GM12878 (cell line): ENCODE measurements at regions not wholly inside any gene's neighbourhood (a gene's known extent, or its start where the extent isn't known, plus 50 kb on each side); places are given as distances from the start of the nearest gene placed in this dataset.

ENCODE experiments used
- ATAC-seq: fragments of 200-7000 bp; cut with Tn5 transposase; 3 replicates; pipeline ENCODE4 v1.9.1; 2020; ENCODE audit warnings: mild to moderate bottlenecking, moderate library complexity
- BruUV-seq: library from RNA; stranded (reverse); fragments of 400-500 nt; replicated peaks from 2 replicates; lab custom pipeline; 2021; lab: Mats Ljungman, UMichigan
- CTCF ChIA-PET: fragments of 300-600 bp; sonication (Branson Sonifier 250); formaldehyde crosslinking; extraction: SDS; loops from one replicate; lab custom pipeline; 2021; ENCODE audit warnings: inconsistent platforms; lab: Yijun Ruan, JAX
- POLR2A ChIA-PET: fragments of 350-600 bp; formaldehyde crosslinking; extraction: SDS; loops from one replicate; lab custom pipeline; 2021; ENCODE audit warnings: inconsistent platforms; lab: Charles Lee
- RAD21 ChIA-PET: fragments of 300-600 bp; sonication (Branson Sonifier 250); formaldehyde crosslinking; loops from one replicate; lab custom pipeline; 2023; ENCODE audit warnings: antibody characterized with exemption; ENCODE audit not compliant: unreplicated experiment; lab: Charles Lee
- SMC1A ChIA-PET: fragments of 300-600 bp; sonication (Branson Sonifier 250); formaldehyde crosslinking; loops from one replicate; lab custom pipeline; 2023; ENCODE audit not compliant: unreplicated experiment, uncharacterized antibody; lab: Charles Lee
- DNase-seq: peaks from one replicate; pipeline ENCODE4 v3.0.0-alpha.2; 2011; ENCODE audit warnings: low read depth, low spot score
- FAIRE-seq: peaks from 3 replicates; lab custom pipeline; 2011; peaks lifted over from hg19 to GRCh38; lab: Jason Lieb, UNC
- H2AFZ ChIP-seq: 2 replicates; pipeline ENCODE4 v1.6.0; 2011; ENCODE audit warnings: low read depth, low read length, control low read depth; ENCODE audit not compliant: control insufficient read depth
- H3K27ac ChIP-seq: 2 replicates; pipeline ENCODE4 v1.5.1; 2011; ENCODE audit warnings: control low read depth; ENCODE audit not compliant: control insufficient read depth, insufficient read depth
- H3K27me3 ChIP-seq, 2 experiments: replicated peaks in 1 of 2; 2 replicates each; pipeline versions ENCODE4 v1.6.0 to v1.6.1; 2011; ENCODE audit warnings: low read length in 1 of 2; ENCODE audit not compliant: control insufficient read depth in 2 of 2, insufficient read depth in 2 of 2
- H3K36me3 ChIP-seq, 2 experiments: 2 replicates each; pipeline ENCODE4 v1.5.1; 2011; ENCODE audit warnings: low read length in 1 of 2; ENCODE audit not compliant: control insufficient read depth in 2 of 2, insufficient read depth in 2 of 2
- H3K4me1 ChIP-seq: 2 replicates; pipeline ENCODE4 v1.6.1; 2011; ENCODE audit warnings: mild to moderate bottlenecking, low read length, moderate library complexity, mixed read lengths; ENCODE audit not compliant: control insufficient read depth, insufficient read depth
- H3K4me2 ChIP-seq: 2 replicates; pipeline ENCODE4 v1.6.0; 2011; ENCODE audit warnings: control low read depth; ENCODE audit not compliant: control insufficient read depth, insufficient read depth
- H3K4me3 ChIP-seq: fragments of 200-600 bp; sonication (generic); 2 replicates; pipeline ENCODE4 v1.5.1; 2016
- H3K79me2 ChIP-seq: 2 replicates; pipeline ENCODE4 v1.6.0; 2011; ENCODE audit warnings: low read length; ENCODE audit not compliant: control insufficient read depth, insufficient read depth
- H3K9ac ChIP-seq: 2 replicates; pipeline ENCODE4 v1.8.0; 2011; ENCODE audit warnings: low read length, control low read depth, mixed read lengths; ENCODE audit not compliant: control insufficient read depth, insufficient read depth
- H3K9me3 ChIP-seq: replicated peaks from 3 replicates; pipeline ENCODE4 v1.5.1; 2011; ENCODE audit warnings: mild to moderate bottlenecking, low read length; ENCODE audit not compliant: control insufficient read depth, insufficient read depth
- H4K20me1 ChIP-seq: 2 replicates; pipeline ENCODE4 v1.6.0; 2011; ENCODE audit not compliant: control insufficient read depth, insufficient read depth
- BCL11A ChIP-seq: IDR thresholded peaks from 2 replicates; pipeline ENCODE4 v1.6.1; 2011; ENCODE audit warnings: low read depth, low read length
- BHLHE40 ChIP-seq, 2 experiments: fragments of 450-650 bp in 1 of 2; IDR thresholded peaks; 2 replicates each; pipeline ENCODE4 v1.6.1; 2011 to 2017; ENCODE audit warnings: low read depth in 2 of 2, borderline replicate concordance in 1 of 2, improper control_type of control experiment in 1 of 2, low read length in 1 of 2, mild to moderate bottlenecking in 1 of 2
- CHD4 ChIP-seq: fragments of 200-600 bp; sonication (generic); IDR thresholded peaks from 2 replicates; pipeline ENCODE4 v1.6.1; 2016; ENCODE audit warnings: mild to moderate bottlenecking
- DPF2 ChIP-seq: fragments of 450-650 bp; IDR thresholded peaks from 2 replicates; pipeline ENCODE4 v1.6.1; 2017; ENCODE audit warnings: mild to moderate bottlenecking
- E2F4 ChIP-seq: IDR thresholded peaks from 2 replicates; pipeline ENCODE4 v1.6.1; 2012; ENCODE audit warnings: low read depth, low read length, improper control_type of control experiment
- GATAD2B ChIP-seq: fragments of 450-650 bp; conservative IDR thresholded peaks from 2 replicates; pipeline ENCODE4 v1.6.1; 2017; ENCODE audit warnings: low read depth, mild to moderate bottlenecking, moderate library complexity
- SP1 ChIP-seq: IDR thresholded peaks from one replicate; pipeline ENCODE4 v1.6.1; 2011; ENCODE audit warnings: low read depth, low read length
- SREBF2 ChIP-seq: IDR thresholded peaks from 2 replicates; pipeline ENCODE4 v1.6.1; 2012; ENCODE audit warnings: mild to moderate bottlenecking, low read length
- STAT1 ChIP-seq: fragments of 450-650 bp; conservative IDR thresholded peaks from 2 replicates; pipeline ENCODE4 v1.6.1; 2014; ENCODE audit warnings: antibody characterized with exemption, mild to moderate bottlenecking
- TAF1 ChIP-seq: IDR thresholded peaks from 2 replicates; pipeline ENCODE4 v1.6.1; 2011; ENCODE audit warnings: mild to moderate bottlenecking, low read depth, low read length, borderline replicate concordance
- YBX1 ChIP-seq: fragments of 450-650 bp; IDR thresholded peaks from 2 replicates; pipeline ENCODE4 v1.6.1; 2016; ENCODE audit warnings: antibody characterized with exemption
- ZBED1 ChIP-seq: IDR thresholded peaks from 2 replicates; pipeline ENCODE4 v1.6.1; 2016; ENCODE audit warnings: borderline replicate concordance
- ZNF274 ChIP-seq: IDR thresholded peaks from one replicate; pipeline ENCODE4 v1.8.0; 2011; ENCODE audit not compliant: insufficient read length, insufficient read depth
- WGBS: methylation state at CpG from one replicate; pipeline ENCODE4 v1.1.6; 2016; ENCODE audit warnings: low lambda C conversion rate; ENCODE audit not compliant: insufficient replicate concordance, insufficient coverage; ENCODE audit errors: missing lambda C conversion rate; 5-methylcytosine and 5-hydroxymethylcytosine counted together
- in situ Hi-C: fragments of 300-500 bp; cut with MboI; formaldehyde crosslinking; loops from 9 replicates; pipeline ENCODE4 v1.14.3; 2018; ENCODE audit warnings: mixed read lengths
- intact Hi-C: fragments of 100-400 bp; cut with micrococcal nuclease; formaldehyde crosslinking; loops from one replicate; pipeline ENCODE4 v1.14.2; 2022; ENCODE audit not compliant: unreplicated experiment

- ChIA-PET RAD21 (no interaction called here), CTCF (no interaction called here), POLR2A (no interaction called here), SMC1A (no interaction called here)
- Histone ChIP-seq H3K36me3 (no peaks in the 10 kb centered on the region), H3K79me2 (no peaks in the 10 kb centered on the region), H3K4me3 (no peak overlapping the region), H3K9ac (no peak overlapping the region), H3K4me1 (no peaks in the 10 kb centered on the region), H3K9me3 (no peaks in the 10 kb centered on the region; the same call in 2 of the 3 replicates), H2AFZ (no peak overlapping the region), H3K4me2 (no peak overlapping the region), H3K27me3 (no peaks in the 10 kb centered on the region), H3K27ac (no peak overlapping the region), H4K20me1 (no peaks in the 10 kb centered on the region)
- intact Hi-C loops = no loop called here
- TF ChIP-seq YBX1 (no peak), ZBED1 (no peak), DPF2 (no peak), SREBF2 (no peak), GATAD2B (no peak)
- in situ Hi-C loops = no loop called here
- no peak for ATAC-seq
- DNase-seq = no peak
- WGBS = 18% methylated on average over 4 of the region's 4 CpGs
- BruUV-seq = no TSS peak
- no peak for FAIRE-seq
These were observed 477.1 kb upstream of the TSHZ3 start for GRCh38 chr19:31826325-31826724.

- TF ChIP-seq CHD4 = no peak
- no peak for TF ChIP-seq TAF1
- TF ChIP-seq SREBF2 = no peak
- TF ChIP-seq SP1 = no peak
- TF ChIP-seq BHLHE40 (IDR thresholded peaks at IDR 0.05; ENCODE audit: borderline replicate concordance in 1 of 2, low read depth in 2 of 2, low read length in 1 of 2) = no peak
- TF ChIP-seq ZNF274 = no peak
- no peak for TF ChIP-seq STAT1
- TF ChIP-seq E2F4 = no peak
- no peak for TF ChIP-seq BCL11A
- no peak overlapping the region for H2AFZ ChIP-seq
- H3K9me3 ChIP-seq = no peaks in the 10 kb centered on the region
- ATAC-seq (no peak), FAIRE-seq (no peak), DNase-seq (no peak)
- BruUV-seq = no TSS peak
- no peak overlapping the region for H3K4me3 ChIP-seq
- H3K9ac ChIP-seq = no peak overlapping the region
- in situ Hi-C loops (no loop called here), intact Hi-C loops (no loop called here)
- H3K36me3 ChIP-seq = no peaks in the 10 kb centered on the region
- WGBS = 20% methylated on average over 8 of the region's 8 CpGs
- H4K20me1 ChIP-seq = no peaks in the 10 kb centered on the region
- SMC1A ChIA-PET = no interaction called here
- no peaks in the 10 kb centered on the region for H3K27me3 ChIP-seq
- RAD21 ChIA-PET = no interaction called here
- POLR2A ChIA-PET = no interaction called here
- CTCF ChIA-PET = no interaction called here
- no peaks in the 10 kb centered on the region for H3K4me1 ChIP-seq
- H3K27ac ChIP-seq = no peak overlapping the region
- no peaks in the 10 kb centered on the region for H3K79me2 ChIP-seq
- no peak overlapping the region for H3K4me2 ChIP-seq
These were observed 482.4 kb upstream of the TSHZ3 start for GRCh38 chr19:31831421-31832175.
